Embryonic facial prominence (tissue), 1 donor: ENCODE measurements at regions not wholly inside any gene's neighbourhood (a gene's known extent, or its start where the extent isn't known, plus 50 kb on each side); places are given as distances from the start of the nearest gene placed in this dataset.

Experiments
- DNase-seq: peaks from one replicate; pipeline ENCODE4 v3.0.0-alpha.2; 2016; ENCODE audit errors: extremely low spot score

- DNase-seq = no peak
Measured at GRCh38 chr7:35581605-35582210, 113.2 kb downstream of the HERPUD2 start.

GRCh38 chr7:35576031-35576573 is 118.8 kb downstream of the HERPUD2 start:
- DNase-seq = no peak

- DNase-seq = no peak
Measured at GRCh38 chr7:35571611-35572240, 123.2 kb downstream of the HERPUD2 start.

GRCh38 chr7:35570937-35571336 is 124.0 kb downstream of the HERPUD2 start:
- DNase-seq = no peak

- no peak for DNase-seq
Measured at GRCh38 chr7:35565927-35566326, 129.0 kb downstream of the HERPUD2 start.

GRCh38 chr7:35558841-35559240 is 136.1 kb downstream of the HERPUD2 start:
- no peak for DNase-seq

- no peak for DNase-seq
Measured at GRCh38 chr7:35556515-35557471, 138.1 kb downstream of the HERPUD2 start.

- no peak for DNase-seq
Measured at GRCh38 chr7:35555934-35556333, 139.0 kb downstream of the HERPUD2 start.

- no peak for DNase-seq
Measured at GRCh38 chr7:35555386-35555785, 139.5 kb downstream of the HERPUD2 start.

- no peak for DNase-seq
Measured at GRCh38 chr7:35553519-35553918, 141.4 kb downstream of the HERPUD2 start.

GRCh38 chr7:35552691-35553090 is 142.2 kb downstream of the HERPUD2 start:
- no peak for DNase-seq

GRCh38 chr7:35551321-35552081 is 143.4 kb downstream of the HERPUD2 start:
- no peak for DNase-seq

- no peak for DNase-seq
Measured at GRCh38 chr7:35550831-35551230, 144.1 kb downstream of the HERPUD2 start.

- no peak for DNase-seq
Measured at GRCh38 chr7:35549781-35550180, 145.2 kb downstream of the HERPUD2 start.

GRCh38 chr7:35548291-35548690 is 146.6 kb downstream of the HERPUD2 start:
- DNase-seq = no peak

- no peak for DNase-seq
Measured at GRCh38 chr7:35546691-35547429, 148.1 kb downstream of the HERPUD2 start.

GRCh38 chr7:35545831-35546230 is 149.1 kb downstream of the HERPUD2 start:
- DNase-seq = no peak

GRCh38 chr7:35544028-35544742 is 150.8 kb downstream of the HERPUD2 start:
- no peak for DNase-seq

- peak; percentile 10 for DNase-seq
Measured at GRCh38 chr7:35537067-35538023, 157.6 kb downstream of the HERPUD2 start.
